A673 (cell line): ENCODE measurements at regions not wholly inside any gene's neighbourhood (a gene's known extent, or its start where the extent isn't known, plus 50 kb on each side); places are given as distances from the start of the nearest gene placed in this dataset.

ENCODE experiments used
- CTCF ChIP-seq: fragments of 300-800, 200-600 bp; sonication (generic); conservative IDR thresholded peaks from 2 replicates; pipeline ENCODE4 v1.5.1; 2017; ENCODE audit warnings: low read depth, mild to moderate bottlenecking, antibody characterized with exemption, low read length, moderate library complexity, mixed read lengths
- EZH2 ChIP-seq: fragments of 200-600 bp; sonication (generic); IDR thresholded peaks from 2 replicates; pipeline ENCODE4 v1.6.1; 2017; ENCODE audit warnings: borderline replicate concordance, low read depth, mild to moderate bottlenecking, mixed read lengths, antibody characterized with exemption, low read length; ENCODE audit not compliant: poor library complexity, severe bottlenecking

GRCh38 chrX:88560673-88561330, 186.2 kb upstream of the CPXCR1 start:
- no peak for TF ChIP-seq CTCF
- no peak for TF ChIP-seq EZH2
